NCI-H510A treated with DMSO at 0.1 percent for 48 hours (cell line): ENCODE measurements at regions not wholly inside any gene's neighbourhood (a gene's known extent, or its start where the extent isn't known, plus 50 kb on each side); places are given as distances from the start of the nearest gene placed in this dataset.
A peak's percentile ranks its signal among the peaks of the same experiment; 100 is the strongest.
"Not testable (repeated sequence)": the region's sequence is repeated elsewhere in the genome, so short reads cannot be mapped to it uniquely, and the experiment has no call there.

ENCODE experiments used
- DNase-seq: peaks from one replicate; lab custom pipeline; 2025; lab: John Stamatoyannopoulos, UW

DNA sequence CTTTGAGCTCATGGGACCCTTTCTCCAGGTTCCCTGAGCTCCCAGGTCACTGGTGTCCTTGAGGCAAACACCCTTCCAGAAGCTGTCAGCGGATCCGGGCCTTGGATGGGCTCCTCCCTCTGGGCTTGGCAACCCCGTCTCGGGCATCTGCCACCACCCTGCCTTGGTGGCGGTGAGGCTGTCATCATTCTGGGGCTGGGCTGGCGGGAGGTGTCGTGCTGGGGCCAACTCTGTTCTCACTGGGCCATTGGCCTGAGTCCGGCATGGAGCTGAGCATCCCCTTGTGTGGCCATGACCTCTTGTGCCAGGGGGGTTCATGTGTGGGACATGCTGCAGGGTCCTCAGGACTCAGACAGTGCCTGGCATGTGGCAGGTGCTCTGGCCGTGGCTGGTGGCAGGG lies 197.6 kb downstream of the LAT start:
- no peak for DNase-seq

GRCh38 chr16:29181921-29182411 lies 197.1 kb downstream of the LAT start:
- peak; percentile 7 for DNase-seq

DNA sequence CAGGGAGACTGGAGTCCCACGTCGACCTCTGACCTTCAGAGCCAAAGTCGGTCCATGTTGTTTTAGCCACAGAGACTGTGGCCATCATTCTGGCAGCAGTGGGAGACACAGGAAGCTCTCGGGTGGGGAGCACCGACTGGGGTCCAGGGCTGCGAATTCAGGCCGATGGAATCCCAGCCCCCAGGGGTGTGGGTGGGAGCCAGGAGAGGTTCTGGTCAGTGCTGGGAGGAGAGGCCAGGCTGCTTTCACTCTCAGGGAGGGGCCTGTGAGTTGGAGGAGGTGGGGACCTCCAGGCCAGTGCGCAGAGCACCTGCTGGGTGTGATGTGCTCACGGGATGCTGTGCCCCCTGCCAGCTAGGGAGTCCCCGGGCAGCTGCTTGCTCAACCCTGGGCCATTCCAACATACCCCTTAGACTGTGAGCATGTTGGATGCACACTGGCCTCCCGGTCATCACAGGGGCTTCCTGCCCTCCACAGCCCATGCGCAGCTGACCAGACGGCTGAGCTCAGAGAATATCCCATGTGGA lies 196.5 kb downstream of the LAT start:
- DNase-seq, result not testable (repeated sequence)

- not testable (repeated sequence) for DNase-seq
These were observed 195.4 kb downstream of the LAT start for GRCh38 chr16:29180206-29180600.

DNA sequence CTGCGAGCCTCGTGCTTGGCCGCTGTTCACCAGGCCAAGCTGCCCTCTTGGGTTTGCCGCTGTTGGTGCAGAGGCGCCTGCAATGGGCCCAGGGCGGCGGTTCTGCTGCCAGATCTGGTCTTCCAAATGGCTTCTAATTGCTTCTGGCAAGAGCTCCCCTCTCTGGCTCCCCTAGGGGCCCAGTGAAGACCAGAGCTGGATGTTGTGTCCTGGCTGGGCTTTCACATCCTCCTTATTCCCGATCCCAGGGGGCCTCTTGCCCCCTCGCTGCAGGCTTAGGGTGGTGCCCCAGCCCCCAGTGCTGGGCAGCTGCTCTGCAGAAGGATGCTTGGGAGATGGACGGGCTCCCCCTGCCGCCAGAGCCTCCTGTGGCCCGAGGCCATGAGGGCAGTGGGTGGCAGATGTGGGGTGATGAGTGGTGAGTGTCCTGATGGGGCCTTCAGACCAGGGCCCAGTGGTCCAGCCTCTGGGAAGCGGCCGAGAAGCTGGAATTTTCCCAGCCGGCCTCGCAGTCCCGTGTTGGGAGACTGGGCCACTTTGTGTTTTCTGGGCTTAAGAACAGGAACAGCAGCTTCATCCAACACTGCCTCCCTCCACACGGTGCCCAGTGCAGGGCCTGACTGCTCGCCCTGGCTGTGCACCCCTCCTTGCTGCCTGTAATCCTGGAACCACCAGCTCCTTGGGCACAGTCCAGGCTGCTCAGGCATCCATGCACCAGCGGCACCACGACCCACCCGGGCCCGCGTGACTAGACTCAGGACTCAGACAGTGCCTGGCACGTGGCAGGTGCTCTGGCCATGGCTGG lies 194.8 kb downstream of the LAT start:
- not testable (repeated sequence) for DNase-seq

DNA sequence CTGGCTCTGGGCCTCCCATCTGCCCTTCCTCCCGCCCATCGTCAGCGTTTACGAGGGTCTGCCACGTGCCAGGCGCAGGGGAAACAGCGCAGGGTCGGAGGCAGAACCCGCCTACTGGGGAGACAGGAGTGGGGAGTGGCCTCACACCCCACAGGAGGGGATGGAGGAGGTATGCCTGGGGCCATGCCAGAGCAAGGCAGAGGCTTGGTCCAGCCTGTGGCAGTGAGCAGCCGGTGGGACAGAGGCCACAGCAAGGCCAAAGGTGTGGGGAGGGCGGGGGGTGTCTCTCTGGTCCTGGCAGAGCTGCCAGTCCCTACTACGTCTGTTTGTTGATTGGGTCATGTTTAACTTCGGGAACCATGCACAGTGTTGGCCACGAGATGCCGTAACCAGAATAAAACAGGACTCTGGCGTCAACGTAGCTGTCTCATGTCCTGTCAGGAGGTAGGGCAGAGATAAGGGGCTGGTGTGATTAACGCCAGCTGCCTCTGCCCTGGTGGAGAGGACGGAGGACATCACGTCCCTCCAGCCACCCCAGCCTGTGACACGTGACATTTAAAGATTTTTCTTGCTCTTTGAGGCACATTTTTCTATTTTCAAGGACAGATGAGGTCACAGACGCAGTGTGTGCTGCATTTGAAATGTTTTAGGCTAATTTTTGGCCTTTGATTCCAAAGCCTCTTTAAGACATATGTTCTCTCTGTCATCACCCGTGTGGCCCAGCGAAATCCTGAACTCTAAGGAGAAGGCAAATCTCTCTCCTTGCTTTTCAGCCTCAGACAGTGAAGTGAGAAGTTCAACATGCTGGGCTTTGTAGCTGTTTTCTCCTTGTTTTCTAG lies 193.3 kb downstream of the LAT start:
- not testable (repeated sequence) for DNase-seq

DNA sequence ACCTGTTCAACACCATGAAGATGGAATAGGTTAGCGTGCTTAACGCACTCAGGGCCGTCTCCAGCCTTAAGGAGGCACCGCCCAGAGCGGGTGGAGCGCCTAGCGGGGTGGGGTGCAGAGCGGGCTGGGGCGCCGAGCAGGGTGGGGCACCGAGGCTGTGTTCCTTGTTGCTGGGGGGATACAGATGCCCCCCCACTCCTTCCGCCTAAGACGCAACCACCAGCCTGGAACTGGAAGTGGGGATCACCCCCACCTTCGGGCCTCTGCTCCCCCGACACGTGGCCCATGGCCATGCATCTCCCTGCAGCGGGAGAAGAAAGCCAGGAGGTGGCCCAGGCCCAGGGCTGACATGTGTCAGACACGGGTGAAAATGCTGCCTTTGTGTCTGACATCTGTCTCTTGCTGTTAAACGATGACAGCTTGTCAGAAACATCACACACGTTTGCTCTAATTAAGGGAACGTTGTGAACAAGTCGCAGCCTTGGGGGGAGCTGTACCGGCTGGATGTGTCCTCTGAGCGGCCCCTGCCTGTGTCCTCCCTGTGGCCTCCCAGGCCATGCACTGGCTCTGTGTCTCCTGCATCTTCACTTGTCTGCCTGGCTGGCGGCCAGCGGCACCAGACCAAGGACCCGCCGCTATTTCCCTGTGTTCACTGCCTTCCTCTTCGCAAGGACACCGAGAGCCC lies 192.5 kb downstream of the LAT start:
- not testable (repeated sequence) for DNase-seq

DNA sequence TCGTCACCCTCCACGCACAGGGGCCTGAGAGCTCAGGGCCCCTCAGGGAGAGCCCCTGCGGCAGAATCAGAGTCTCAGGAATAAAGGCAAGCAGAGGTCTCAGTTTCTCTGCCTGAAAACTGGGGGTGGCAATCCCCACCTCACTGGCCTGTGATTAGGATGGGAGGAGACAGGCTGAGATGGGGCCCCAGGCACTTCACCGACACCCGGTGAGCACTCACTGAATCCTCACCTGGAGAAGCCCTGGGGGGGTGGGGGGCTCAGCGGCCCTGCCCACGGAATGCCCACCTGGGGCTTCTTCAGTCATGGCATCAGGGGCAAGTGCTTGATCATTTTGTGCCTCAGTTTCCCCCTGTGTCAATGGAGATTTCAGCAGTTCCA lies 192.0 kb downstream of the LAT start:
- DNase-seq, result not testable (repeated sequence)

GRCh38 chr16:29176154-29176470 lies 191.3 kb downstream of the LAT start:
- DNase-seq, result not testable (repeated sequence)

GRCh38 chr16:29175411-29176153 lies 190.7 kb downstream of the LAT start:
- DNase-seq, result not testable (repeated sequence)

DNA sequence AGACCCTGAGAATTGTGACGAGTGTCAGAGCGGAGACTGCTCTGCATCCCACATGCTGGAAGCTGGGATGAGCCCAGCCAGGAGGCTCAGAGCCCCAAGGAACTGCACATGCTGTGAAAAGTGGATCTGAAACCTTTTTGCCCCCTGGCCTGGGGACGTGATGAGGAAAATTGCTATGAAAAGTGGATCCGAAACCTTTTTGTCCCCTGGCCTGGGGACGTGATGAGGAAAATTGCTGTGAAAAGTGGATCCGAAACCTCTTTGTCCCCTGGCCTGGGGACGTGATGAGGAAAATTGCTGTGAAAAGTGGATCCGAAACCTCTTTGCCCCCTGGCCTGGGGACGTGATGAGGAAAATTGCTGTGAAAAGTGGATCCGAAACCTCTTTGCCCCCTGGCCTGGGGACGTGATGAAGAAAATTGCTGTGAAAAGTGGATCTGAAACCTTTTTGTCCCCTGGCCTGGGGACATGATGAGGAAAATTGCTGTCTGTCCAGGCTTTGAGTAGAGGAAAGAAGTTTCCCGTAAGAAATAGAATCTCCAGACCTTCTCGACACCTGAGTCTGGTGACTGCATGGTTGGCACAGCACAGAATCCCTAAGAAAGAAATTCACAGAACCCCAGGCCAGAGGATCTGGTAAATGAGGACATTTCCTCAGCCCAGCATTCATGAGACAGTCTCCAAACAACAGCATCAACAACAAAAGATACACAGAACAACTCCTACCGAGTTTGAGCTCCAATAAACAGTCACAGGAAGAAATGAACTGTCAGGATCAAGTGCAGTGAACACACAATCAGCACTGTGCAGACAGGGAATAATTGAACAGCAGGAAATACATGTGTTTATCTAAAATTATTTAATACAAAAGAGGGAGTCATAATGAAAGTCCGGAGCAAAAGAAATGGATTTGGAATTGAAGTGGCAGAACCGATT lies 188.8 kb downstream of the LAT start:
- not testable (repeated sequence) for DNase-seq

GRCh38 chr16:29172098-29172724 lies 187.4 kb downstream of the LAT start:
- not testable (repeated sequence) for DNase-seq

DNA sequence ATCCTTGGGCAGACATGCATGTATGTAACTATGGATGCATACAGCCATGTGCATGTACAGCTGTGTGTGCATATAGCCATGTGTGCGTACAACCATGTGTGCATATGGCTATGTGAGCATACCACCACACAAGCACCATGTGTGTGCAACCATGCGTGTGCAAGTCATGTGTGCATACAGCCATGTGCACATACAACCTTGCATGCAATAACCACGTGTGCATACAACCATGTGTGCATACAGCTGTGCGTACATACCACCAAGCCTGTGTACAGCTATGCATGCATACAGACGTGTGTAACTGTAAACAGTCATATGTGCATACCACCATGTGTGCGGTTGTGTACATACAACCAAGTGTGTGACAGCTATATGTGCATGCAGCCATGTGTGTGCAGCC lies 186.4 kb downstream of the LAT start:
- DNase-seq, result not testable (repeated sequence)

GRCh38 chr16:29170393-29171119 lies 185.7 kb downstream of the LAT start:
- DNase-seq, result not testable (repeated sequence)

DNA sequence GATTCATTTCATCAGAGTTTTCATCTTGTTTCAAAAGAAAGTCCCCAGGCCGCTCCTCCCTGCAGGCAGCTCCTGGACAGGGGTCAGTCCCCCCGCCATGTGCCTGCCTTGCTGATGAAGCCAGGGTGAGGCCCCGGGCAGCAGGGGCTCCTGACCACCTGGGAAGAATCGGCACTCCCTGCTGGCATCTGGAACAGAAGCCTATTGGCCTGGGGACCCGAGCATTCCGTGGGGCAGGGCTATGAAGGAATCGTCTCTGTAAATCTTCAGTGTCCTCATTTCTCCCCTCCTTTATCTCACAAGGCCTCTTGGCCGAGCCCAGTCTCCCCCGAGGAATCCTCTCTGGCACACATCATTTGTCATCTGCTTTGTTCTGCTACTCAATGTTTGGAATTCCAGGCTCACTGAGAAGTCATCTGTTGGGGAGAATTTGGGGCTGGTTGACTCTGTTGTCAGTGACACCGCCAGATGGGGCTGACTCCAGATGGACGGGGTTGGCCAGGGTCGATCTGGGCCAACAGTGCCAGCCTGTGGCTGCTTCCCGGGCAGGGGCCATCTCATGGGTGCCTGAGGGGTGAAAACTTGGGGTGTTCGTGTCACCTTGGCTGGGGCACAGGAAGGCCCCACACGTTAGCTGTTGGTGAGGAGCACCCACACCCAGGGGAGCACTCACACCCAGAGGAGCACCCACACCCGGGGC lies 184.6 kb downstream of the LAT start:
- DNase-seq, result not testable (repeated sequence)

DNA sequence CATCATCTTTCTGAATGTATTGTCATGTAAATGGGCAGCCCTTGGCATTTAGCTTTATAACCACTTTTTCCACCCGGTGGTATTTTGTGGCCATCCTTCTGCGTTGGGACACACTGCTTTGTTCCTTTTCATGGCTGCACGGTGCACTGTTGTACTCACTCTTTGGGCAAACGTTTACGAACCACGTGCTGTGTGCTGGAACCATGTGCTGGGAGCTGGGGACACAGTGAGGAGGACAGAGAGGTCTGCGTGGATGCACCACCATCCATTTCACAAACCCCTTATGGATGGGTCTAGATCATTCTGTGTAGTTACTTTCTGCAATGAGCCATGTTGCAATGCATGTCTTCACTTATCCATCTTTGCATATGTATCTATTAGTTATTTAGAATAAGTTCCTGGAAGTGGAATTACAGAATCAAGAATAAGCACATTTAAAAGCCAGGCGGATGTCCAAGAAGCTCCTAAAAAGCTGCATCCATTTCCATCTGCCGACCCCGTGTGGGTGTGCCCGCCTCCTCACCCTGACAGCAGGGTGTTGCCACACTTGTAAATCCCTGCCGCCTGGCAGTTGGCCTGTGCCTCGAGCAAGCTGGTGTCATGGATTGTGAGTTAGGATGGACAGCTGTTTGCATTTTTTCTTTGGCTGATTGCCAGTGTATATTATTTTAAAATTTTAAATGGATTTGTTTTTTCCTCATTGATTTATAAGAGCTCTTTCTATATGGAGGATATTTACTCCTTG lies 183.8 kb downstream of the LAT start:
- not testable (repeated sequence) for DNase-seq

DNA sequence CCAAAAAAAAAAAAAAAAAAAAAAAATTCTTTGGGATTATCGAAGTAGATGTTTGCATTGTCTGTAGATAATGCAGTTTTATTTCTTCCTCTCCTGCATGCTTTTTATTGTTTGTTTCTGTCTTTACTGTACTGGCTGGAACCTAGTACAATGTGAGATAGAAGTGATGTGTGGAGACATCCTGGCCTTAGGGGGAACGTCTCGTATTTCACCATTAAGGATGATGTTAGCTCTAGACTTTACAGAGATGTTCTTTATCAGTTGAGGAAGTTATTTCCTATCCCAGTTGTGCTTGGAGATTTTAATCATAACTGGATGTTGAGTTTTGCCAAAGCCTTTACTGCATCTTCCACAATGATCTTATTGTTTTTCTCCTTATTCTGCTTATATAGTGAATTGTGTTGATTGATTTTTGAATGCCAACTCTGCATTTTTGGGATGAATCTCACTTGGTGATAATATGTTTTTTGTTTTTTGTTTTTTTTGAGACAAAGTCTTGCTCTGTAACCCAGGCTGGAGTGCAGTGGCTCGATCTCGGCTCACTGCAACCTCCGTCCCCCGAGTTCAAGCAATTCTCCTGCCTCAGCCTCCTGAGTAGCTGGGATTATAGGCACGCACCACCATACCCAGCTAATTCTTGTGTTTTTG lies 179.7 kb downstream of the LAT start:
- not testable (repeated sequence) for DNase-seq
